ACC112 (cell line): ENCODE measurements at regions not wholly inside any gene's neighbourhood (a gene's known extent, or its start where the extent isn't known, plus 50 kb on each side); places are given as distances from the start of the nearest gene placed in this dataset.
A peak's percentile ranks its signal among the peaks of the same experiment; 100 is the strongest.

Experiments
- H2AFZ ChIP-seq: fragments of 200-600 bp; sonication (generic); one replicate; pipeline ENCODE4 v1.6.0; 2017; ENCODE audit warnings: antibody characterized with exemption, low read length; ENCODE audit not compliant: unreplicated experiment
- H3K27ac ChIP-seq: fragments of 200-600 bp; sonication (generic); 2 replicates; pipeline ENCODE4 v1.5.1; 2014; ENCODE audit warnings: low read depth, mild to moderate bottlenecking, antibody characterized with exemption, low read length, moderate library complexity
- H3K27me3 ChIP-seq: fragments of 200-600 bp; sonication (generic); 2 replicates; pipeline ENCODE4 v1.6.1; 2014; ENCODE audit warnings: mild to moderate bottlenecking, antibody characterized with exemption, low read length, moderate library complexity, mixed read lengths; ENCODE audit not compliant: insufficient read depth
- H3K36me3 ChIP-seq: fragments of 200-600 bp; sonication (generic); 2 replicates; pipeline ENCODE4 v1.6.1; 2016; ENCODE audit warnings: mild to moderate bottlenecking, antibody characterized with exemption, low read length, moderate library complexity, mixed read lengths; ENCODE audit not compliant: insufficient read depth
- H3K4me1 ChIP-seq: fragments of 200-600 bp; sonication (generic); one replicate; pipeline ENCODE4 v1.6.1; 2016; ENCODE audit warnings: low read length, mixed read lengths; ENCODE audit not compliant: insufficient read depth, unreplicated experiment, control insufficient read depth
- H3K4me3 ChIP-seq: fragments of 200-600 bp; sonication (generic); 2 replicates; pipeline ENCODE4 v1.5.1; 2014; ENCODE audit warnings: mild to moderate bottlenecking, low read depth, low read length
- H3K79me2 ChIP-seq: fragments of 200-600 bp; sonication (generic); one replicate; pipeline ENCODE4 v1.6.0; 2016; ENCODE audit warnings: low read length; ENCODE audit not compliant: control insufficient read depth, unreplicated experiment, insufficient read depth

- Histone ChIP-seq H2AFZ (no peak overlapping the region), H3K27ac (no peak overlapping the region), H3K79me2 (no peaks in the 10 kb centered on the region), H3K27me3 (no peaks in the 10 kb centered on the region), H3K36me3 (no peaks in the 10 kb centered on the region), H3K4me3 (no peak overlapping the region), H3K4me1 (no peaks in the 10 kb centered on the region)
These were observed 602.7 kb upstream of the CHRM3 start for GRCh38 chr1:238783633-238784032.

GRCh38 chr1:238779716-238780115 lies 606.7 kb upstream of the CHRM3 start:
- Histone ChIP-seq H3K79me2 (no peaks in the 10 kb centered on the region), H3K27ac (no peak overlapping the region), H3K4me1 (no peaks in the 10 kb centered on the region), H3K36me3 (no peaks in the 10 kb centered on the region), H3K27me3 (no peaks in the 10 kb centered on the region), H2AFZ (no peak overlapping the region), H3K4me3 (no peak overlapping the region)

- H3K27ac ChIP-seq = 0 out of 2 replicates have a peak overlapping the region, but pooled peaks have one; percentile 24
- no peaks in the 10 kb centered on the region for H3K79me2 ChIP-seq
- H3K36me3 ChIP-seq = no peaks in the 10 kb centered on the region
- H3K27me3 ChIP-seq = no peaks in the 10 kb centered on the region
- no peaks in the 10 kb centered on the region for H3K4me1 ChIP-seq
- H2AFZ ChIP-seq = no peak overlapping the region
- no peak overlapping the region for H3K4me3 ChIP-seq
These were observed 608.3 kb upstream of the CHRM3 start for GRCh38 chr1:238778113-238778512.

- Histone ChIP-seq H3K27me3 (no peaks in the 10 kb centered on the region), H3K4me3 (no peak overlapping the region), H2AFZ (no peak overlapping the region), H3K36me3 (no peaks in the 10 kb centered on the region), H3K27ac (0 out of 2 replicates have a peak overlapping the region, but pooled peaks have one; percentile 24), H3K79me2 (no peaks in the 10 kb centered on the region), H3K4me1 (no peaks in the 10 kb centered on the region)
These were observed 608.8 kb upstream of the CHRM3 start for GRCh38 chr1:238777551-238777950.

GRCh38 chr1:238776126-238776525 lies 610.2 kb upstream of the CHRM3 start:
- Histone ChIP-seq H3K27me3 (no peaks in the 10 kb centered on the region), H3K36me3 (no peaks in the 10 kb centered on the region), H3K4me1 (no peaks in the 10 kb centered on the region), H3K79me2 (no peaks in the 10 kb centered on the region), H3K4me3 (no peak overlapping the region), H2AFZ (no peak overlapping the region), H3K27ac (no peak overlapping the region)

- Histone ChIP-seq H3K4me1 (no peaks in the 10 kb centered on the region), H3K27me3 (no peaks in the 10 kb centered on the region), H3K4me3 (no peak overlapping the region), H3K27ac (peak overlapping the region; percentile 21; the same call in 1 of the 2 replicates), H3K79me2 (no peaks in the 10 kb centered on the region), H3K36me3 (no peaks in the 10 kb centered on the region), H2AFZ (no peak overlapping the region)
These were observed 614.0 kb upstream of the CHRM3 start for GRCh38 chr1:238772322-238772721.

- Histone ChIP-seq H3K36me3 (no peaks in the 10 kb centered on the region), H3K4me3 (no peak overlapping the region), H3K4me1 (no peaks in the 10 kb centered on the region), H3K79me2 (no peaks in the 10 kb centered on the region), H2AFZ (no peak overlapping the region), H3K27ac (no peak overlapping the region), H3K27me3 (no peaks in the 10 kb centered on the region)
These were observed 619.0 kb upstream of the CHRM3 start for GRCh38 chr1:238767321-238767720.

- Histone ChIP-seq H3K27ac (no peak overlapping the region), H3K4me1 (no peaks in the 10 kb centered on the region), H3K4me3 (no peak overlapping the region), H3K27me3 (no peaks in the 10 kb centered on the region), H3K79me2 (no peaks in the 10 kb centered on the region), H3K36me3 (no peaks in the 10 kb centered on the region), H2AFZ (no peak overlapping the region)
These were observed 621.6 kb upstream of the CHRM3 start for GRCh38 chr1:238764779-238765178.

- Histone ChIP-seq H2AFZ (no peak overlapping the region), H3K36me3 (no peaks in the 10 kb centered on the region), H3K79me2 (no peaks in the 10 kb centered on the region), H3K4me3 (no peak overlapping the region), H3K27me3 (no peaks in the 10 kb centered on the region), H3K27ac (no peak overlapping the region), H3K4me1 (no peaks in the 10 kb centered on the region)
These were observed 633.1 kb upstream of the CHRM3 start for GRCh38 chr1:238753252-238753651.

- H2AFZ ChIP-seq = no peak overlapping the region
- H3K27me3 ChIP-seq = no peaks in the 10 kb centered on the region
- no peak overlapping the region for H3K27ac ChIP-seq
- H3K4me3 ChIP-seq = no peak overlapping the region
- no peaks in the 10 kb centered on the region for H3K79me2 ChIP-seq
- no peaks in the 10 kb centered on the region for H3K36me3 ChIP-seq
- H3K4me1 ChIP-seq = no peaks in the 10 kb centered on the region
These were observed 634.0 kb upstream of the CHRM3 start for GRCh38 chr1:238752327-238752726.

- Histone ChIP-seq H3K4me1 (no peaks in the 10 kb centered on the region), H3K79me2 (no peaks in the 10 kb centered on the region), H2AFZ (no peak overlapping the region), H3K4me3 (no peak overlapping the region), H3K27ac (no peak overlapping the region), H3K27me3 (no peaks in the 10 kb centered on the region), H3K36me3 (no peaks in the 10 kb centered on the region)
These were observed 641.3 kb upstream of the CHRM3 start for GRCh38 chr1:238745069-238745468.
